HepG2 (cell line): ENCODE measurements at regions not wholly inside any gene's neighbourhood (a gene's known extent, or its start where the extent isn't known, plus 50 kb on each side); places are given as distances from the start of the nearest gene placed in this dataset.

Experiments
- HNF4A ChIP-seq: sonication (generic); formaldehyde crosslinking; IDR thresholded peaks from 2 replicates; pipeline ENCODE4 v1.4.0; 2020; ENCODE audit warnings: missing genetic modification reagents
- KDM4B ChIP-seq: sonication (generic); formaldehyde crosslinking; IDR thresholded peaks from 2 replicates; pipeline ENCODE4 v1.4.0; 2020; ENCODE audit warnings: missing genetic modification reagents
- MEF2D ChIP-seq: sonication (generic); formaldehyde crosslinking; IDR thresholded peaks from 2 replicates; pipeline ENCODE4 v1.5.1; 2020; ENCODE audit warnings: mild to moderate bottlenecking, missing genetic modification reagents
- ONECUT2 ChIP-seq: sonication (generic); formaldehyde crosslinking; IDR thresholded peaks from 2 replicates; pipeline ENCODE4 v1.4.0; 2020; ENCODE audit warnings: missing genetic modification reagents
- RARA ChIP-seq: IDR thresholded peaks from 2 replicates; pipeline ENCODE4 v1.6.1; 2016; ENCODE audit warnings: missing genetic modification reagents, missing compliant biosample characterization
- RXRB ChIP-seq: IDR thresholded peaks from 2 replicates; pipeline ENCODE4 v1.6.1; 2016; ENCODE audit warnings: borderline replicate concordance, missing genetic modification reagents, missing compliant biosample characterization
- SMAD3 ChIP-seq: sonication (generic); formaldehyde crosslinking; IDR thresholded peaks from 2 replicates; pipeline ENCODE4 v1.4.0; 2020; ENCODE audit warnings: missing genetic modification reagents
- SUZ12 ChIP-seq: fragments of 150-350 bp; IDR thresholded peaks from 2 replicates; pipeline ENCODE4 v1.6.1; 2014; ENCODE audit warnings: low read depth, low read length
- TCF7 ChIP-seq: sonication (generic); IDR thresholded peaks from 2 replicates; pipeline ENCODE4 v1.6.1; 2016; ENCODE audit warnings: antibody characterized with exemption, low read depth
- ZBTB7B ChIP-seq: sonication (generic); formaldehyde crosslinking; IDR thresholded peaks from 2 replicates; pipeline ENCODE4 v1.4.0; 2020; ENCODE audit warnings: missing genetic modification reagents
- ZFYVE20 ChIP-seq: sonication (generic); formaldehyde crosslinking; IDR thresholded peaks from 2 replicates; pipeline ENCODE4 v1.8.0; 2023; ENCODE audit warnings: low read depth, mild to moderate bottlenecking, moderate library complexity, missing genetic modification reagents, borderline replicate concordance
- ZNF878 ChIP-seq: sonication (generic); formaldehyde crosslinking; IDR thresholded peaks from 2 replicates; pipeline ENCODE4 v1.8.1; 2023; ENCODE audit warnings: mild to moderate bottlenecking, missing genetic modification reagents, moderate library complexity
- TF ChIP-seq, protein P1 (sequence below): sonication (generic); formaldehyde crosslinking; IDR thresholded peaks from 2 replicates; pipeline ENCODE4 v1.4.0; 2020; ENCODE audit warnings: missing genetic modification reagents
- TF ChIP-seq, protein P2 (sequence below): IDR thresholded peaks from 2 replicates; pipeline ENCODE4 v1.4.0; 2020; ENCODE audit warnings: mild to moderate bottlenecking, missing genetic modification reagents
- TF ChIP-seq, protein P3 (sequence below): IDR thresholded peaks from 2 replicates; pipeline ENCODE4 v1.6.1; 2016; ENCODE audit warnings: missing genetic modification reagents, missing compliant biosample characterization
- TF ChIP-seq, protein P4 (sequence below): sonication (generic); formaldehyde crosslinking; IDR thresholded peaks from 2 replicates; pipeline ENCODE4 v1.8.0; 2022; ENCODE audit warnings: mild to moderate bottlenecking, missing genetic modification reagents
- TF ChIP-seq, protein P5 (sequence below): sonication (generic); formaldehyde crosslinking; IDR thresholded peaks from 2 replicates; pipeline ENCODE4 v1.5.0; 2020; ENCODE audit warnings: mild to moderate bottlenecking, missing genetic modification reagents, borderline replicate concordance

DNA sequence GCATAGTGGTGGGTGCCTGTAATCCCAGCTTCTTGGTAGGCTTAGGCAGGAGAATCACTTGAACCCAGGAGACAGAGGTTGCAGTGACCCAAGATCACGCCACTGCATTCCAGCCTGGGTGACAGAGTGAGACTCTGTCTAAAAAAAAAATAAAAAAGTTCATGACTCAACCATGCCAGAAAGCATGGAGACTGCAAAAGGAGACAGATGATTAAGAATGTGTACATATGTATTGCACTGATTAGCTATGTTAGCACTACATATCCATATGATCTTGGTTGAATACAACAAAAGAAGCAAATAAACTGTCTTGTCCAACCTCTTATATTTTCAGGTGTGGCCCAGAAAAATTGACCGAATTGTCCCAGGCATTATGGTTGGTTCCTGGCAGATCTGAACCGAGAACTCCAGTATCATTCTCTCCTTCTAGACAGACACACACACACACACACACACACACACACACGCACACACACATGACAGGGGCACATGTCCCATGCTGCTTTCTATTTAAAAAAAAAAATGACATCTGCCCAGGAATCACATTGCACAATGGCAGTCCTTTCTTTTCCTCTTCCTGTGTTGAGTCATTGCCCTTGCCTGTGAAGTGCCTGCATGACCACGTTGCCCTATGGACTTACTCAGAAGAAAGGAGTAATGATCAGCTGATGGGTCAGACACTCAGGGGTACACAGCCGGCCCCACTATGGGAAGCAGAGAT is 65.6 kb downstream of the MYCN start (continued):
- TF ChIP-seq HNF4A (CRISPR knock-in tag): peak; percentile 58; the same call in 1 of the 2 replicates
- TF ChIP-seq RARA (CRISPR knock-in tag): peak; percentile 72
- TF ChIP-seq, protein P1, sequence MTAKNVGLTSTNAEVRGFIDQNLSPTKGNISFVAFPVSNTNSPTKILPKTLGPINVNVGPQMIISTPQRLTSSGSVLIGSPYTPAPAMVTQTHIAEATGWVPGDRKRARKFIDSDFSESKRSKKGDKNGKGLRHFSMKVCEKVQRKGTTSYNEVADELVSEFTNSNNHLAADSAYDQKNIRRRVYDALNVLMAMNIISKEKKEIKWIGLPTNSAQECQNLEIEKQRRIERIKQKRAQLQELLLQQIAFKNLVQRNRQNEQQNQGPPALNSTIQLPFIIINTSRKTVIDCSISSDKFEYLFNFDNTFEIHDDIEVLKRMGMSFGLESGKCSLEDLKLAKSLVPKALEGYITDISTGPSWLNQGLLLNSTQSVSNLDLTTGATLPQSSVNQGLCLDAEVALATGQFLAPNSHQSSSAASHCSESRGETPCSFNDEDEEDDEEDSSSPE: no peak
- no peak for TF ChIP-seq ZFYVE20 (CRISPR knock-in tag)
- TF ChIP-seq, protein P2, sequence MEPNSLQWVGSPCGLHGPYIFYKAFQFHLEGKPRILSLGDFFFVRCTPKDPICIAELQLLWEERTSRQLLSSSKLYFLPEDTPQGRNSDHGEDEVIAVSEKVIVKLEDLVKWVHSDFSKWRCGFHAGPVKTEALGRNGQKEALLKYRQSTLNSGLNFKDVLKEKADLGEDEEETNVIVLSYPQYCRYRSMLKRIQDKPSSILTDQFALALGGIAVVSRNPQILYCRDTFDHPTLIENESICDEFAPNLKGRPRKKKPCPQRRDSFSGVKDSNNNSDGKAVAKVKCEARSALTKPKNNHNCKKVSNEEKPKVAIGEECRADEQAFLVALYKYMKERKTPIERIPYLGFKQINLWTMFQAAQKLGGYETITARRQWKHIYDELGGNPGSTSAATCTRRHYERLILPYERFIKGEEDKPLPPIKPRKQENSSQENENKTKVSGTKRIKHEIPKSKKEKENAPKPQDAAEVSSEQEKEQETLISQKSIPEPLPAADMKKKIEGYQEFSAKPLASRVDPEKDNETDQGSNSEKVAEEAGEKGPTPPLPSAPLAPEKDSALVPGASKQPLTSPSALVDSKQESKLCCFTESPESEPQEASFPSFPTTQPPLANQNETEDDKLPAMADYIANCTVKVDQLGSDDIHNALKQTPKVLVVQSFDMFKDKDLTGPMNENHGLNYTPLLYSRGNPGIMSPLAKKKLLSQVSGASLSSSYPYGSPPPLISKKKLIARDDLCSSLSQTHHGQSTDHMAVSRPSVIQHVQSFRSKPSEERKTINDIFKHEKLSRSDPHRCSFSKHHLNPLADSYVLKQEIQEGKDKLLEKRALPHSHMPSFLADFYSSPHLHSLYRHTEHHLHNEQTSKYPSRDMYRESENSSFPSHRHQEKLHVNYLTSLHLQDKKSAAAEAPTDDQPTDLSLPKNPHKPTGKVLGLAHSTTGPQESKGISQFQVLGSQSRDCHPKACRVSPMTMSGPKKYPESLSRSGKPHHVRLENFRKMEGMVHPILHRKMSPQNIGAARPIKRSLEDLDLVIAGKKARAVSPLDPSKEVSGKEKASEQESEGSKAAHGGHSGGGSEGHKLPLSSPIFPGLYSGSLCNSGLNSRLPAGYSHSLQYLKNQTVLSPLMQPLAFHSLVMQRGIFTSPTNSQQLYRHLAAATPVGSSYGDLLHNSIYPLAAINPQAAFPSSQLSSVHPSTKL: peak; percentile 71
- TF ChIP-seq, protein P3, sequence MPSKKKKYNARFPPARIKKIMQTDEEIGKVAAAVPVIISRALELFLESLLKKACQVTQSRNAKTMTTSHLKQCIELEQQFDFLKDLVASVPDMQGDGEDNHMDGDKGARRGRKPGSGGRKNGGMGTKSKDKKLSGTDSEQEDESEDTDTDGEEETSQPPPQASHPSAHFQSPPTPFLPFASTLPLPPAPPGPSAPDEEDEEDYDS: no peak
- TF ChIP-seq, protein P4, sequence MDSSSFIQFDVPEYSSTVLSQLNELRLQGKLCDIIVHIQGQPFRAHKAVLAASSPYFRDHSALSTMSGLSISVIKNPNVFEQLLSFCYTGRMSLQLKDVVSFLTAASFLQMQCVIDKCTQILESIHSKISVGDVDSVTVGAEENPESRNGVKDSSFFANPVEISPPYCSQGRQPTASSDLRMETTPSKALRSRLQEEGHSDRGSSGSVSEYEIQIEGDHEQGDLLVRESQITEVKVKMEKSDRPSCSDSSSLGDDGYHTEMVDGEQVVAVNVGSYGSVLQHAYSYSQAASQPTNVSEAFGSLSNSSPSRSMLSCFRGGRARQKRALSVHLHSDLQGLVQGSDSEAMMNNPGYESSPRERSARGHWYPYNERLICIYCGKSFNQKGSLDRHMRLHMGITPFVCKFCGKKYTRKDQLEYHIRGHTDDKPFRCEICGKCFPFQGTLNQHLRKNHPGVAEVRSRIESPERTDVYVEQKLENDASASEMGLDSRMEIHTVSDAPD: no peak
- TF ChIP-seq TCF7: peak; percentile 55; the same call in 1 of the 2 replicates
- no peak for TF ChIP-seq ZBTB7B (CRISPR knock-in tag)
- no peak for TF ChIP-seq KDM4B
- TF ChIP-seq, protein P5, sequence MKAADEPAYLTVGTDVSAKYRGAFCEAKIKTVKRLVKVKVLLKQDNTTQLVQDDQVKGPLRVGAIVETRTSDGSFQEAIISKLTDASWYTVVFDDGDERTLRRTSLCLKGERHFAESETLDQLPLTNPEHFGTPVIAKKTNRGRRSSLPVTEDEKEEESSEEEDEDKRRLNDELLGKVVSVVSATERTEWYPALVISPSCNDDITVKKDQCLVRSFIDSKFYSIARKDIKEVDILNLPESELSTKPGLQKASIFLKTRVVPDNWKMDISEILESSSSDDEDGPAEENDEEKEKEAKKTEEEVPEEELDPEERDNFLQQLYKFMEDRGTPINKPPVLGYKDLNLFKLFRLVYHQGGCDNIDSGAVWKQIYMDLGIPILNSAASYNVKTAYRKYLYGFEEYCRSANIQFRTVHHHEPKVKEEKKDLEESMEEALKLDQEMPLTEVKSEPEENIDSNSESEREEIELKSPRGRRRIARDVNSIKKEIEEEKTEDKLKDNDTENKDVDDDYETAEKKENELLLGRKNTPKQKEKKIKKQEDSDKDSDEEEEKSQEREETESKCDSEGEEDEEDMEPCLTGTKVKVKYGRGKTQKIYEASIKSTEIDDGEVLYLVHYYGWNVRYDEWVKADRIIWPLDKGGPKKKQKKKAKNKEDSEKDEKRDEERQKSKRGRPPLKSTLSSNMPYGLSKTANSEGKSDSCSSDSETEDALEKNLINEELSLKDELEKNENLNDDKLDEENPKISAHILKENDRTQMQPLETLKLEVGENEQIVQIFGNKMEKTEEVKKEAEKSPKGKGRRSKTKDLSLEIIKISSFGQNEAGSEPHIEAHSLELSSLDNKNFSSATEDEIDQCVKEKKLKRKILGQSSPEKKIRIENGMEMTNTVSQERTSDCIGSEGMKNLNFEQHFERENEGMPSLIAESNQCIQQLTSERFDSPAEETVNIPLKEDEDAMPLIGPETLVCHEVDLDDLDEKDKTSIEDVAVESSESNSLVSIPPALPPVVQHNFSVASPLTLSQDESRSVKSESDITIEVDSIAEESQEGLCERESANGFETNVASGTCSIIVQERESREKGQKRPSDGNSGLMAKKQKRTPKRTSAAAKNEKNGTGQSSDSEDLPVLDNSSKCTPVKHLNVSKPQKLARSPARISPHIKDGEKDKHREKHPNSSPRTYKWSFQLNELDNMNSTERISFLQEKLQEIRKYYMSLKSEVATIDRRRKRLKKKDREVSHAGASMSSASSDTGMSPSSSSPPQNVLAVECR: peak; percentile 28; the same call in 1 of the 2 replicates
- no peak for TF ChIP-seq SMAD3 (CRISPR knock-in tag)
- TF ChIP-seq ONECUT2 (CRISPR knock-in tag): no peak
- TF ChIP-seq ZNF878: peak; percentile 63; the same call in 1 of the 2 replicates
- peak; percentile 58; the same call in 1 of the 2 replicates for TF ChIP-seq RXRB (CRISPR knock-in tag)
- peak; percentile 37; the same call in 1 of the 2 replicates for TF ChIP-seq MEF2D (CRISPR knock-in tag)
- TF ChIP-seq SUZ12: no peak
